Adrenal gland (tissue), 5 donors: ENCODE measurements at regions not wholly inside any gene's neighbourhood (a gene's known extent, or its start where the extent isn't known, plus 50 kb on each side); places are given as distances from the start of the nearest gene placed in this dataset.

Experiments used
- CTCF ChIP-seq, 6 experiments: fragments of 450-650 bp in 4 of 6; fragments of 200-600 bp in 2 of 6; sonication (generic) in 1 of 6; IDR thresholded peaks; 1 replicate in 5 of 6; 2 replicates in 1 of 6; pipeline versions ENCODE4 v1.5.1 to v1.8.0; 2016 to 2021; ENCODE audit warnings: antibody characterized with exemption in 6 of 6, mild to moderate bottlenecking in 2 of 6, moderate library complexity in 1 of 6
- POLR2A ChIP-seq, 2 donors: fragments of 450-650 bp; IDR thresholded peaks; one replicate each; pipeline ENCODE4 v1.6.1; 2017; ENCODE audit warnings: antibody characterized with exemption in 2 of 2, mild to moderate bottlenecking in 2 of 2, moderate library complexity in 1 of 2
- donor health status: DM: no; HTN: no; CAD: no.

GRCh38 chr2:237222601-237223041 is 136.9 kb downstream of the COPS8 start:
- TF ChIP-seq POLR2A (IDR thresholded peaks at IDR 0.05), result no peak
- TF ChIP-seq CTCF (IDR thresholded peaks at IDR 0.05), result no peak
